Ishikawa (cell line): ENCODE measurements at regions not wholly inside any gene's neighbourhood (a gene's known extent, or its start where the extent isn't known, plus 50 kb on each side); places are given as distances from the start of the nearest gene placed in this dataset.

Experiments
- CEBPB ChIP-seq: IDR thresholded peaks from 2 replicates; pipeline ENCODE4 v1.6.1; 2012
- EGR1 ChIP-seq: IDR thresholded peaks from 2 replicates; pipeline ENCODE4 v1.6.1; 2012
- FOXM1 ChIP-seq: IDR thresholded peaks from 2 replicates; pipeline ENCODE4 v1.6.1; 2012; ENCODE audit warnings: low read depth, borderline replicate concordance
- MAX ChIP-seq: IDR thresholded peaks from 2 replicates; pipeline ENCODE4 v1.6.1; 2012
- RAD21 ChIP-seq: IDR thresholded peaks from 2 replicates; pipeline ENCODE4 v1.6.1; 2012; ENCODE audit warnings: low read depth
- TCF12 ChIP-seq: IDR thresholded peaks from 2 replicates; pipeline ENCODE4 v1.6.1; 2012; ENCODE audit warnings: low read depth
- USF1 ChIP-seq: IDR thresholded peaks from 2 replicates; pipeline ENCODE4 v1.6.1; 2012

DNA sequence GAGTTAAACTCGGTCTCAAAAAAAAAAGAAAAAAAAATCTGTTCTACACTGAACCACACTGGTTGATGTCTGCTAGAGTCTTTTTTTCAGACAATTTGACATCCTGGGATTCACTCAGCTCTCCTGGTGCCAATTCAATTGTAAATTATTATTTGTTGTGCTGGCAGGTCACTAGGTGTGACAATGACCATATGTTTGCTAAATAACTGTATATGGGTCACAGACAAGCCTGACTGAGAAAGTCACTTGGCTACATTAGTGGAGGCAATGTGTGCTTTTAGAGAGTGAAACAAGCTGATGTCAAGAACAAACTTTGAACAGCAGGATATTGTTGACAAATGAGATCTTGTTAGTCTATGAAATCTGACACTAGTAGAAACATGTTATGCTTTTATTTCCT lies 1379.1 kb downstream of the ZPLD1 start:
- no peak for TF ChIP-seq CEBPB
- TF ChIP-seq EGR1, result no peak
- no peak for TF ChIP-seq TCF12
- no peak for TF ChIP-seq RAD21
- no peak for TF ChIP-seq MAX
- no peak for TF ChIP-seq FOXM1
- TF ChIP-seq USF1, result no peak
